Esophagus squamous epithelium (tissue), 4 donors: ENCODE measurements at regions not wholly inside any gene's neighbourhood (a gene's known extent, or its start where the extent isn't known, plus 50 kb on each side); places are given as distances from the start of the nearest gene placed in this dataset.

Experiments
- POLR2A ChIP-seq, 4 donors: fragments of 450-650 bp; IDR thresholded peaks; one replicate each; pipeline ENCODE4 v1.6.1; 2017; ENCODE audit warnings: antibody characterized with exemption in 4 of 4, mild to moderate bottlenecking in 4 of 4, moderate library complexity in 3 of 4
- TF ChIP-seq, protein P1 (sequence below), 6 experiments: fragments of 450-650 bp in 4 of 6; fragments of 200-600 bp in 2 of 6; sonication (generic) in 2 of 6; IDR thresholded peaks; one replicate each; pipeline ENCODE4 v1.5.1; 2016 to 2019; ENCODE audit warnings: antibody characterized with exemption in 6 of 6, mild to moderate bottlenecking in 4 of 6, moderate library complexity in 4 of 6

DNA sequence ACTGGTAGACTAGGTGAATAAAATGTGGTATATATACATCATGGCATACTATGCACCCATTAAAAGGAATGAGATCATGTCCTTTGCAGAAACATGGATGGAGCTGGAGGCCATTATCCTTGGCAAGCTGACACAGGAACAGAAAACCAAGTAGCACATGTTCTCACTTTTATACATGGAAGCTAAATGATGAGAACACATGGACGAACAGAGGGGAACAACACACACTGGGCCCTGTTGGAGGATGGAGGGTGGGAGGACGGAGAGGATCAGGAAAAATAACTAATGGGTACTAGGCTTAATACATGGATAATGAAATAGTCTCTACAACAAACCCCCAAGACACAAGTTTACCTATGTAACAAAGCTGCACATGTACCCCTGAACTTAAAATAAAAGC is 780.0 kb downstream of the DACH1 start:
- TF ChIP-seq, protein P1, sequence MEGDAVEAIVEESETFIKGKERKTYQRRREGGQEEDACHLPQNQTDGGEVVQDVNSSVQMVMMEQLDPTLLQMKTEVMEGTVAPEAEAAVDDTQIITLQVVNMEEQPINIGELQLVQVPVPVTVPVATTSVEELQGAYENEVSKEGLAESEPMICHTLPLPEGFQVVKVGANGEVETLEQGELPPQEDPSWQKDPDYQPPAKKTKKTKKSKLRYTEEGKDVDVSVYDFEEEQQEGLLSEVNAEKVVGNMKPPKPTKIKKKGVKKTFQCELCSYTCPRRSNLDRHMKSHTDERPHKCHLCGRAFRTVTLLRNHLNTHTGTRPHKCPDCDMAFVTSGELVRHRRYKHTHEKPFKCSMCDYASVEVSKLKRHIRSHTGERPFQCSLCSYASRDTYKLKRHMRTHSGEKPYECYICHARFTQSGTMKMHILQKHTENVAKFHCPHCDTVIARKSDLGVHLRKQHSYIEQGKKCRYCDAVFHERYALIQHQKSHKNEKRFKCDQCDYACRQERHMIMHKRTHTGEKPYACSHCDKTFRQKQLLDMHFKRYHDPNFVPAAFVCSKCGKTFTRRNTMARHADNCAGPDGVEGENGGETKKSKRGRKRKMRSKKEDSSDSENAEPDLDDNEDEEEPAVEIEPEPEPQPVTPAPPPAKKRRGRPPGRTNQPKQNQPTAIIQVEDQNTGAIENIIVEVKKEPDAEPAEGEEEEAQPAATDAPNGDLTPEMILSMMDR (IDR thresholded peaks at IDR 0.05) = no peak
- TF ChIP-seq POLR2A (IDR thresholded peaks at IDR 0.05) = no peak
